ENCODE measurements at regions not wholly inside any gene's neighbourhood (a gene's known extent, or its start where the extent isn't known, plus 50 kb on each side); places are given as distances from the start of the nearest gene placed in this dataset.

DNA sequence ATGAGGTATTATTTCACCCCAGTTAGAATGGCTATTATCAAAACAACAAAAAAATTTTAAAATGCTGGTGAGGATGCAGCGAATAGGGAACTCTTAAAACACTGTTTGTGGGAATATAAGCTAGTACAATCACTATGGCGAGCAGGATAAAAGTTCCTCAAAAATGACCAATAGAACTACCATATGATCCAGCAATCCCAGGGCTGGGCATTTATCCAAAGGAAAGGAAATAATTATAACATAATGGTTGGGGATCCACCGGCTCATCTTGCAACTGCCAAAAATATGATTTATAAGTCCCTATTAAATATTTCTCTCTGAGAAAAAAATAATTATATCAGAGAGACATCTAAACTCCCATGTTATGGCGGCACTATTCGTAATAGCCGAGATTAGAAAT is 127.6 kb upstream of the MME start:
- Histone ChIP-seq H4K20me1 (ENCODE audit: insufficient read depth) (no peaks in the 10 kb centered on the region), H3K4me2 (no peak overlapping the region), H3K9me3 (ENCODE audit: insufficient read depth, low read depth) (no peaks in the 10 kb centered on the region), H3K79me2 (ENCODE audit: low read depth) (no peaks in the 10 kb centered on the region), H3K4me3 (no peak overlapping the region), H3K36me3 (ENCODE audit: low read depth) (no peaks in the 10 kb centered on the region), H3K27me3 (ENCODE audit: insufficient read depth, low read depth) (no peaks in the 10 kb centered on the region), H3K27ac (no peak overlapping the region), H3K9me2 (ENCODE audit: insufficient read depth) (no peaks in the 10 kb centered on the region; the same call in 1 of the 2 replicates), H3K4me1 (replicated peaks; ENCODE audit: insufficient read depth) (no peaks in the 10 kb centered on the region), H2AFZ (no peak overlapping the region), H3F3A (ENCODE audit: insufficient read depth, low read depth) (no peaks in the 10 kb centered on the region)
- ChIA-PET POLR2A (ENCODE audit: unreplicated experiment) (interaction anchor here (0.6 kb wide), 1 partner anchor 773 kb away, joined by 6 read pairs; no protein-coding TSS in a partner anchor), CTCF (interaction anchor here (1.1 kb wide), 1 partner anchor 225 kb away, joined by 3 read pairs; no protein-coding TSS in a partner anchor)
- TF ChIP-seq EZH2 (IDR thresholded peaks at IDR 0.05; ENCODE audit: low read depth) = no peak
- TF ChIP-seq, protein P1, sequence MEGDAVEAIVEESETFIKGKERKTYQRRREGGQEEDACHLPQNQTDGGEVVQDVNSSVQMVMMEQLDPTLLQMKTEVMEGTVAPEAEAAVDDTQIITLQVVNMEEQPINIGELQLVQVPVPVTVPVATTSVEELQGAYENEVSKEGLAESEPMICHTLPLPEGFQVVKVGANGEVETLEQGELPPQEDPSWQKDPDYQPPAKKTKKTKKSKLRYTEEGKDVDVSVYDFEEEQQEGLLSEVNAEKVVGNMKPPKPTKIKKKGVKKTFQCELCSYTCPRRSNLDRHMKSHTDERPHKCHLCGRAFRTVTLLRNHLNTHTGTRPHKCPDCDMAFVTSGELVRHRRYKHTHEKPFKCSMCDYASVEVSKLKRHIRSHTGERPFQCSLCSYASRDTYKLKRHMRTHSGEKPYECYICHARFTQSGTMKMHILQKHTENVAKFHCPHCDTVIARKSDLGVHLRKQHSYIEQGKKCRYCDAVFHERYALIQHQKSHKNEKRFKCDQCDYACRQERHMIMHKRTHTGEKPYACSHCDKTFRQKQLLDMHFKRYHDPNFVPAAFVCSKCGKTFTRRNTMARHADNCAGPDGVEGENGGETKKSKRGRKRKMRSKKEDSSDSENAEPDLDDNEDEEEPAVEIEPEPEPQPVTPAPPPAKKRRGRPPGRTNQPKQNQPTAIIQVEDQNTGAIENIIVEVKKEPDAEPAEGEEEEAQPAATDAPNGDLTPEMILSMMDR (conservative IDR thresholded peaks at IDR 0.05) = no peak
- DNase-seq = no peak
- no TSS peak for BruUV-seq (replicated peaks)
- intact Hi-C loops (cut with micrococcal nuclease; ENCODE audit: unreplicated experiment) = no loop called here

- Histone ChIP-seq H3K36me3 (ENCODE audit: low read depth) (no peaks in the 10 kb centered on the region), H3F3A (ENCODE audit: insufficient read depth, low read depth) (no peaks in the 10 kb centered on the region), H2AFZ (no peak overlapping the region), H3K27ac (no peak overlapping the region), H3K79me2 (ENCODE audit: low read depth) (no peaks in the 10 kb centered on the region), H3K4me1 (replicated peaks; ENCODE audit: insufficient read depth) (no peaks in the 10 kb centered on the region), H3K27me3 (ENCODE audit: insufficient read depth, low read depth) (no peaks in the 10 kb centered on the region), H3K4me3 (no peak overlapping the region), H3K4me2 (no peak overlapping the region), H3K9me3 (ENCODE audit: insufficient read depth, low read depth) (no peaks in the 10 kb centered on the region), H3K9me2 (ENCODE audit: insufficient read depth) (no peaks in the 10 kb centered on the region), H4K20me1 (ENCODE audit: insufficient read depth) (no peaks in the 10 kb centered on the region)
- intact Hi-C loops (cut with micrococcal nuclease; ENCODE audit: unreplicated experiment) = no loop called here
- DNase-seq = no peak
- ChIA-PET CTCF (no interaction called here), POLR2A (ENCODE audit: unreplicated experiment) (no interaction called here)
- TF ChIP-seq, protein P1 (conservative IDR thresholded peaks at IDR 0.05) = no peak
- no peak for TF ChIP-seq EZH2 (IDR thresholded peaks at IDR 0.05; ENCODE audit: low read depth)
- BruUV-seq (replicated peaks) = no TSS peak
These were observed 136.1 kb upstream of the MME start for GRCh38 chr3:154943981-154944380.

GRCh38 chr3:154942827-154943226 is 137.3 kb upstream of the MME start:
- no peak overlapping the region for H3K4me2 ChIP-seq
- no peak overlapping the region for H3K4me3 ChIP-seq
- H3K27ac ChIP-seq = no peak overlapping the region
- no peak overlapping the region for H2AFZ ChIP-seq
- H3K9me2 ChIP-seq (ENCODE audit: insufficient read depth) = no peaks in the 10 kb centered on the region
- no TSS peak for BruUV-seq (replicated peaks)
- intact Hi-C loops (cut with micrococcal nuclease; ENCODE audit: unreplicated experiment) = no loop called here
- H3F3A ChIP-seq (ENCODE audit: insufficient read depth, low read depth) = no peaks in the 10 kb centered on the region
- H3K27me3 ChIP-seq (ENCODE audit: insufficient read depth, low read depth) = no peaks in the 10 kb centered on the region
- no peaks in the 10 kb centered on the region for H3K36me3 ChIP-seq (ENCODE audit: low read depth)
- TF ChIP-seq, protein P1 (conservative IDR thresholded peaks at IDR 0.05) = no peak
- TF ChIP-seq EZH2 (IDR thresholded peaks at IDR 0.05; ENCODE audit: low read depth) = no peak
- no peaks in the 10 kb centered on the region for H3K79me2 ChIP-seq (ENCODE audit: low read depth)
- no peaks in the 10 kb centered on the region for H3K4me1 ChIP-seq (replicated peaks; ENCODE audit: insufficient read depth)
- DNase-seq = no peak
- POLR2A ChIA-PET (ENCODE audit: unreplicated experiment) = interaction anchor here (0.7 kb wide), 1 partner anchor 154 kb away, joined by 4 read pairs; no protein-coding TSS in a partner anchor
- no peaks in the 10 kb centered on the region for H4K20me1 ChIP-seq (ENCODE audit: insufficient read depth)
- CTCF ChIA-PET = no interaction called here
- H3K9me3 ChIP-seq (ENCODE audit: insufficient read depth, low read depth) = no peaks in the 10 kb centered on the region

Measured in PC-9 (cell line).